HG03060 (cell line): ENCODE measurements at regions not wholly inside any gene's neighbourhood (a gene's known extent, or its start where the extent isn't known, plus 50 kb on each side); places are given as distances from the start of the nearest gene placed in this dataset.
A peak's percentile ranks its signal among the peaks of the same experiment; 100 is the strongest.

Experiments used
- ATAC-seq: cut with Tn5 transposase; IDR thresholded peaks from one replicate; pipeline ENCODE4 v1.9.1; 2021; ENCODE audit warnings: low read depth, moderate number of reproducible peaks; ENCODE audit not compliant: unreplicated experiment

- no peak for ATAC-seq
These were observed 65.0 kb upstream of the POU2AF1 start for GRCh38 chr11:111444040-111444439.

- no peak for ATAC-seq
These were observed 64.6 kb upstream of the POU2AF1 start for GRCh38 chr11:111443640-111444039.

- no peak for ATAC-seq
These were observed 64.0 kb upstream of the POU2AF1 start for GRCh38 chr11:111443032-111443431.

- no peak for ATAC-seq
These were observed 62.4 kb upstream of the POU2AF1 start for GRCh38 chr11:111441443-111441842.

GRCh38 chr11:111440416-111441205 is 61.5 kb upstream of the POU2AF1 start:
- no peak for ATAC-seq

GRCh38 chr11:111439901-111440300 is 60.8 kb upstream of the POU2AF1 start:
- no peak for ATAC-seq

- no peak for ATAC-seq
These were observed 59.9 kb upstream of the POU2AF1 start for GRCh38 chr11:111438846-111439520.

GRCh38 chr11:111438168-111438567 is 59.1 kb upstream of the POU2AF1 start:
- ATAC-seq: no peak

GRCh38 chr11:111435046-111435698 is 56.1 kb upstream of the POU2AF1 start:
- ATAC-seq: no peak

GRCh38 chr11:111429066-111429506 is 50.0 kb upstream of the POU2AF1 start:
- peak; percentile 69 for ATAC-seq
